GM21390 (cell line): ENCODE measurements at regions not wholly inside any gene's neighbourhood (a gene's known extent, or its start where the extent isn't known, plus 50 kb on each side); places are given as distances from the start of the nearest gene placed in this dataset.

Source experiments
- ATAC-seq: cut with Tn5 transposase; IDR thresholded peaks from one replicate; pipeline ENCODE4 v1.9.1; 2021; ENCODE audit not compliant: unreplicated experiment

DNA sequence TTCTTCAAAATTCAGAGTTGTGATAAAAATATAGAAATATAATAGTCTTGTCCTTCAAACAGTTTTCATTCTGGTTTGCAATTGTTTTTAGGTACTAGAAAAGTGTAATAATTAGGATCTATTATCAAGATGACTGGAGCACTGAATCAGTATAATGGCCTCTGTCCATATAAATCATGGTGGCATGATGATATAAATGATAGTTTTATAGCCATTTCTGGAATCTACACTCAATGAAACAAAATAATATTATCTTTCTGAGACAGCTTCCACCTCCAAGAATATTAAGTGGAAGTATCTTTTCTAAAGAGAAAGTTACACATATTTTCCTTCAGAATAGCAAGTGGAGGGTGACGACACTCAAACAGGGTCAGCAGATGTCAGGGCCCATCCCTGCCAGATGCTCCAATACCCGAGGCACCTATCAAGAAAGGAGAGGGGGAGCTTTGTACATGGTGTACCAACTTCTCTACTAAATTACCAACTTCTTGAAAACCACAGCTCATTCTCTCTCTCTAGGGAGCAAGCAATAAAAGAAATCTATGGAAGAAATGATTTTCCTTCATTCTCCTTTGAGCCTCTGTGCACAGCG is 882.7 kb upstream of the CHAC2 start:
- ATAC-seq = no peak

DNA sequence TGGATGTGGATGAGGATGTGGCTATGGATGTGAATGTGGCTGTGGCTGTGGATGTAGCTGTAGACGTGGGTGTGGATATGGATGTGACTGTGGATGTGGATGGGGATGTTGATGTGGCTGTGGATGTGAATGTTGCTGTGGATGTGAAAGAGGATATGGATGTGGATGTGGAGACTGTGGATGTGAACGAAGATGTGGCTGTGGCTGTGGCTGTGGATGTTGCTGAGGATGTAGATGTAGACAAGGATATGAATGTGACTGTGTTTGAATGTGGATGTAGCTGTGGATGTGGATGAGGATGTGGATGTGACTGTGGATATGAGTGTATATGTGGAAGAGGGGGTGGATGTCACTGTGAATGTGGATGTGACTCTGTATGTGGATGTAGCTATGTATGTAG is 884.6 kb upstream of the CHAC2 start:
- no peak for ATAC-seq

DNA sequence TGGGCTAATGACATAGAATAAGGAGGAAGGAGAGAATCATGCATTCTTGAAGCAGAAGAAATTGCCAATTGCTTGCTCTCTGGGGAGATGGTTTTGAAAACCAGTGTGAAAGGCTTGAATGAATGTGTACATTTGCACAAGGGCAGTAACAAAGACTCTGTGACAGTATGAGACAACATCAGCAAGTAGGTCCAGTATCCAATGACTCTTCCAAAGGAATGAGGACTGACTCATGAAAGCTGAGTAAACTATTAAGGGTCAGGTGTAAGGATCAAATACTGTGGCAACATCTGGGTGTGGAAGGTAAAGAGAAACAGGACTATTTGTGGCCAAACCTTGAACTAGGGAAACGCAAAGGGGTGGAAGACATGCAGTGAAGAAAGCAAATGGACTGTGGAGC is 886.0 kb upstream of the CHAC2 start:
- ATAC-seq = no peak

DNA sequence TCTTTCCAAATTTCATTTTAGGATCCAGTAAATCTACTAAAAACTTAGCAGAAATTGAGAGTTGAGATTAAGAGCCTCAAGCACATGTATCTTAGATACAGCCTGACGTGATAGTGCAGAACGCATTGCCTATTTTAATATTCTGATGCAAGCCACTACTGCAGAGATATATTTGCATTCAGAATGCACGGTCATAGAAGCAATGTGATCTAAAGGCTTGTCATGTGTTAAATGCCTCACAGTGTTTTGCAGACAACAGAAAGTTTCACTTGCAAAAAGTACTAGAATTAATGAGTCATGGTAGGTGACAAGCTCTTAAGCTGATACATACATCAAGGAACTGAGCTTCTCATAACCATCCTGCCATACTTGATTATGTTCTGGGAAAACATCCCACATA is 886.7 kb upstream of the CHAC2 start:
- no peak for ATAC-seq

DNA sequence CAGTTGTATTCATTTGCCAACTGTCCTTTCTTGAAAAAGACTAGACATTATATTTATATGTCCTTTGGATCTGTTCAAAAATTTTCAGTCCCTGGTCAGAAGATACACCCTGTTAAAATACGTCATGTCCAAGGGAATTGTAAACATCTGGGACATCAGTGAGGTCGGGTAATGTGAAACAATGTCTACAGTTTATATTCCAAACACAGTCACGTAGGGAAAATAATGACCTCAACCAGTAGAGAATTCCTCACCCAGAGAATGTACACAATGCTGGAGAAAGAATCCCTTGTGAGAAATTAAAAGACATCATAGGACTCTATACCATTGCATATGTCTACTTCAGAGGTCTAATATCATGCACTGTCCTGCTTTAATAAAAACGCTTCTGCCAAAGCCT is 888.0 kb upstream of the CHAC2 start:
- ATAC-seq = no peak

DNA sequence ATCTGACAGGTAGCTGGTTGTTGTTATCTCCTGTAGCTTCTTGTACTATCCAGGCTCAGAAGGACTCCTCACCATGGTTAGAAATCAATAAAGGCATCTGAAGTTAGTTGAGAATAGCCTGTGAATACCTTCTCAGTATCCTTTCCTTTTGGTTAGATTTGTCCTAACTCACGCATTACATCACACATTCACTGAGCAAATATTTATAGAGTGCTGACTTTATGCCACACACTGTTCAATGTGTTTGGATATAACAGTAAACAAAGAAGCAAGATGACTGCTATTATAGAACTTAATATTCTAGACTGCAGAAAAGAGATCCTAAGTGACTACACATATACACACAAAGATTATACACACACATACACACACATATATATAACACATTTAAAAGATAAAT is 889.9 kb upstream of the CHAC2 start:
- ATAC-seq = no peak

DNA sequence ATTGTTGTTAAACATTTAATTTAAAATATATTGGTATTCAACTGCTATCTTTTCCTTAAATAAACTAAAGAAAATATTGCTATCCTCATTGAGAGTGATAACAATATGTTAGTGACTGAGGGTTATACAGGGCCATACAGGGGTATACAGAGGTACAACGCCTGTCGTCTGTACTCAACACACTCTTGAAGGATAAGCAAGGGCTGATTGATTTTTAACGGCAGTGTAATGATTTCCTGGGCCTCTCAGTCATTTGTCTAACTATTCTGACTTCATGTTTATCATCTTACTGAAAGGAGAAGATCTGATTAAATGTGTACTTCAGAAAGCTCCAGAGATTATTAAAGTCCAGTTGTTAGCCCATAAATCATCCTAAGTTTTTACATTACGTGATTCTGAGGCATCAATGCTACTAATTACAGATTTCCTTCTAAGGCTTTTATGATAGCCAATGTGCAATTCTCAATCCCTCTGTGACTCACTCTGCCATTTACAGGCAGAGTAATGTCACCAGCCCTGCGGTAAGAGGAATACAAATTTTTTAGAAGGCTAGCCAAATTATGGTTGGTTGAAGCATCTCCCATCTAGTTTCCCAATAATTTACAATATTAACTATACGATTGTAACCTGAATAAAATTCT is 893.0 kb upstream of the CHAC2 start:
- no peak for ATAC-seq

DNA sequence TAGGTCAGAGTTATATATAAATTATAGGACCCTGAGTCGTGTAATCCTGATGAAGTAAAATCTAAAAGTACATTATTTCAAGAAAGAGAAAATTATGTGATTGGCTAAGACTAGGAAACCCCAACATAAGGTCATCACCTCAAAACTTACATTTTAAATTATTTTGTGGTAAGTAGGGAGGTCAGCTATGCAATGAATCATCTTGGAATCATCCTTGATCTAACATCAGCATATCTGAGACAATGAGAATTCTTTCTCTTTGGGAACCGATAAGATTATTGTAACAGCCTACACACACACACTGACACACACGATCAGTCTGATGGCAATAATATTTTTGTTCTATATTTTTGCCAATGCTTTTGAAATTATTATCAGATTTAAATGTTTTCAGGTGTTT is 904.8 kb upstream of the CHAC2 start:
- ATAC-seq = no peak

DNA sequence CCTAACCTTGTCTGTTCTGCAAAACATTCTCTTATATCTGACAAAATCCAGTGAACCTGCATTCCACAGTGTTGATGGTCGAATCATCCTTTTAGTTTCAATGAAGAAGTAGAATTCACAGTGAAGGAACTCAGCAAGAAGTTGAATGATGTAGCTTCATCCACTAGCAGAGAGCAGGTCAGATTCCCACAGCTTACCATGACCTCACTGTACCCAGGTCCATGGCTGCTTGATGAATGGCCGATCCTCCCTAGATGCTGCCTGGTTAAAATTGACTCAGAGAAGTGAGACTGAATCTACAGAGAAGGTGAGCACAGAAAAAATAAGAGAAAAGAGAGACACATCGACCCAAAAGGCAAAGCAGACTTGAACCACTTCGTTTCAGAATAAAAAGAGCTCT is 906.0 kb upstream of the CHAC2 start:
- ATAC-seq = no peak

DNA sequence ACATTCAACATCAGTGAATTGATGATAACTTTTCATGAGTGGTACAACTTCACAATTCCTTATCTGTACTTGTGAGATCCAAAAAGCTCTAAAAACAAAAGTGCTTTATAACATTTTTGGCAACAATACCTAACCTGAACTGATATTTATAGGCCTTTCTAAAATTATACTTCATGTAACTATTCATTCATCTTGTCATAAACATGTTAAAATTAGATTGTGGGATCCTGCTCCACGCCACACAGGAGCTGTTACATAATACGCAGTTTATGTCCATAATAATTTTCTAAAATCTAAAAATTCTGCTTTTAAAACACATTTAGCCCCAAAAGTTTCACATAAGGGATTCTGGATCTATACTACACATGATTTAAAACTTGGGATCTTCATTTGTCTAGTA is 908.5 kb upstream of the CHAC2 start:
- no peak for ATAC-seq

DNA sequence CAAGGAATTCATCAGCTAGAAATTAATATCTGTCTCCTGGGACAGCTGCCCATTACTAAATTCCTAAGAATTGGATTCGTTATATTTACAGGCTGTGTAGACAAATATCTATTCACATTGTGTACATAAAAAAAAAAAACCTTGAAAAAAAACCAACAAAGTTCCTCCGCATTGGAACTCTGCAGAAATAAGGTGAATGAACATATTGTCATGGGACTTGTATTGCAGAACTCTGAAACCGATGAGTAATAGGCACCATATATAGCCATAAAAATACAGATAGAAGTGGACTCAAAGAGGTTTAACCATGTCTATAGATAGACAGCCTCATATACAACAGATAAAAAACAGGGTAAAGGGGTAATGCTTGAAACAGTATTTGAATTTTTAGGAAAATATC is 909.9 kb upstream of the CHAC2 start:
- ATAC-seq = no peak

DNA sequence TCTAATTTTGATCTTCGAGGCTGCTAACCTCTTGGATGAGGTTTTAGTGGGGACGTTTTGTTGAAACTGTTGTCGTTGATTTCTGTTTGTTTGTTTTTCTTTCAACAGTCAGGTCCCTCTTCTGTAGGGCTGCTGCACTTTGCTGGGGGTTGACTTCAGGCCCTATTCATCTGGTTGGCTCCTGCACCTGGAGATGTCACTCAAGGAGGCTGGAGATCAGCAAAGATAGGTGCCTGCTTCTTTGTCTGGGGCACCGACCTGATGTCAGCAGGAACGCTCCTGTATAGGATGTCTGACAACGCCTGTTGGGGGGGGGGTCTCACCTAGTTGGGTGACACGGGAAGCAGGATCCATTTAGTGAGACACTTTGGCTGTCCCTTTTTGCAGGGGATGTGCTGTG is 915.6 kb upstream of the CHAC2 start:
- ATAC-seq = no peak

DNA sequence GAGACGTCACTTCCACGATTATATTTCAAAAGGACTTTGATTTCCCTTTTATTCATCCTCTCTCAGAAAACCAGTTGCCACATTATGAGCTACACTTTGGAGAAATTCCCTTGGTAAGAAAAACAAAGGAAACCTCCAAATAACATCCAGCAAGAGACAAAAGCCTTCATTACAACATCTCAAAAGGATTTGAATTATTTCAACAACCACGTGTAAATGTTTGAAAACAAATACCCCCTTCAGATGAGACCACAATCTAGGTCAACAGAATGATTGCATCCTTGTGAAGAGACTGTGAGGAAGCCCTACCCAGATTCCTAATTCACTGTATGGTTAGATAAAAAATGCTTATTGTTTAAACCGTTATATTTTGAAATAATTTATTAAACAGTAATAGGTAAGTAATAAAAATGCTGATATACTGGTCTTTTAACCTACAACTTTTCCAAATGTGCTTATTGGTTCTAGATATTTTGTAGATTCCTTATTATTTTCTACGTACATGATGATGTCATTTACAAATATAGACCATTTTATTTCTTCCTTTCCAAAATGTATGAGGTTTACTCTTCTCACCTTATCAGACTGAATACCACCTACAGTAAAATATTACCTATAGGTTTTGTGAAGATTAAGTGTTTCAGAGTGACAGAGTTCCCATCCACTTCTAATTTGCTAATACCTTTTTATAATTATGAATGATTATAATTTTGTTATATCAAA is 922.7 kb upstream of the CHAC2 start:
- ATAC-seq = no peak

DNA sequence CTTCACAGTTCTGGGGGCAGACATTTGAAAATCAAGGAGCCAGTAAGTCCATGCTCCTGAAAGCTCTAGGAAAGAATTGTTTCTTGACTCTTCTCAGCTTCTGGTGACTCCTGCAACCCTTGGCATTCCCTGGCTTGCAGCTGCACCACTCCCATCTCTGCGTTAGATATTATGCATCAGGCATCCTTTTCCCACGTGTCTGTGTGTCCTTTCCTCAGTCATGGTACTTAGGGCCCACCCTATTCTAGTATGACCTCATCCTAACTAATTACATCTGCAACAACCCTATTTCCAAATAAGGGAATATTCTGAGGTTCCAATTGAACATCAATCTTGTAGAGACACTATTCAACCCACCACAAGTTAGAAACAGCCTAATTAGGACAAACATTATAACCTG is 931.7 kb upstream of the CHAC2 start:
- no peak for ATAC-seq

DNA sequence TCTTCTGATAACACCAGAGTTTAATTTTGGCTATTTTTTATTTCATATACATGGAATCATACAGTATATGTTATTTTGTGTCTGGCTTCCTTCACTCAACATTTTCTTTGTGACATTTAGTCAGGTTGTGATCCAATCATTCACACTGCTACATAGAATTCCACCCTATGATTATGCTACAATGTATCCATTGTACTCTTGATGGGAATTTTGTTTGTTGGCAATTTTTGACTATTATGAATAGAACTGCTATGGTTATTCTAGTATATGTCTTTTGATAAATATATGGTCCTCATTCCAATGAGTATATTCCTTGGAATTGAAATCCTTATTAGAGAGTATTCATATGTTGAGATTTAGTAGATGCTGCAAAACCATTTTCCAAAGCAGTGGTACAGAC is 936.4 kb upstream of the CHAC2 start:
- no peak for ATAC-seq

DNA sequence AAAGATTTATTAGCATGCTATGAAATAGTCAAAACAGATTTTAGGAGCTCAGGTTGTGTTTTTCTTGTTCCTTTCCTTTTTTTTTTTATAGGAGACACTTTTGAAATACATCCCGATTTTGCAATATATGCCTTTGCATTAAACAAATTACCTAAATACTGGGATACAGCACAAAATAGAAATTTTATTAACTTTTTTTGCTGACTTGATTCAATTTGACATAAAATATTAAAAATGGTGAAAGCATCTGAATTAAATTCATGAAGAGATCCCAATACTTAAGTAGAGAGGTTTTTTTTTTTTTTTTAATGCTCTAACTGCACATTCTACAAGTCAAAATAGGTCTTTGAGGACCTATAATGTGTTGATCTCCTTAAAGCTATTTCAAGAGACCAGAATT is 939.5 kb upstream of the CHAC2 start:
- ATAC-seq = no peak

DNA sequence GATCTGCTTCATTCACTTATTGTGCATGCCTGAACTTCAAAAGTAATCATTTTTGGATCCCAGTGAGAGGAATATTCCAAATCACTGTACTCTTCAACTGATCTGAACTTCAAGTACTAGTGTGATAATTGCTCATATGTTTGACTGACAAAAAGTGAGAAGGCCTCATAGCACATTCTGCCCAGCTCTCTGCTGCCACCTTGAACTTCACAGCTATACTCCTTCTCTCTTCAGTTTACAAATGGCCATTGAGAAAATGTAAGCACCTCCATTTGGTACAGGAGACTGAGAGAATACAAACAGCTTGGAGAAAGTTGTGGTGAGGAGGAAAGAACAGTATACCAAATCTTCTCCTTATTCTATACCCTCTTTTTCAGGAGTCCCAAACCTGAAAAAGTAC is 946.0 kb upstream of the CHAC2 start:
- ATAC-seq = no peak

DNA sequence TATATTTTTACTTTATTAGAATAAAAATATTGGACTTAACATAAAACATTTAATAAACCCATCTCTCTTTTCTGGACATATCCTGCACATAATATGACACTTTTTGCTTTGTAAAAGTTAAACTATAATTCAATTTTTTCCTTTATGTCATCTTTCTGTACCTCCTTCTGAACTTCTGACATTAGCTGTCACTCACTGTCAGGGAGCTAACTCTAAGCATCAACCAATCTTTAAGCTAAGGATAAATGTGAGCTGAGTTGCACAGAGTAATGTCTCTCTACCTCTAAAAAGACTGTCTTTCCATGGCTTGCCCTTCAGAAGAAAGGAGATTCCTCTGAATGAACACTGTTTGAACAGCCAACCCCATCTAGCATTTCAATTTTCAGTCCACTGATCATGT is 948.6 kb upstream of the CHAC2 start:
- no peak for ATAC-seq

DNA sequence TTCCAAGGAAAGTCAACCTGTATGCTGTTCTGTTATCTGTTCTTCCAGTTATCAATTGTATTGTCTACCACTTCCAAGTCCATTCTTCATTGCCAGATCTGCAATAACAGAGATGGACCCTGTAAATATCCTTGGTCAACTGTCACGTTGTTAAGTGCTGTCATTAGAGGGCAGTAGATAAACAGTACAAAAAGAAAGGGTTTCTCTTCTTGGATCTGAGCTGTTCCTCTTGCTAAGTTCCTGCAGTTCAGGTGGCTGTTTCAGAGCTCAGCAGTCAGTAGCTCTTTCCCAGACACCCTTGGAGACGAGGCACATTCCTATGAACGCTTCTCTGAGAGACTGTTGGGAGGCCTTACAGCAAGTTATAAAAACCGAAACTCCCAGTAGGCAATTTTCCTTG is 957.1 kb upstream of the CHAC2 start:
- ATAC-seq = no peak

DNA sequence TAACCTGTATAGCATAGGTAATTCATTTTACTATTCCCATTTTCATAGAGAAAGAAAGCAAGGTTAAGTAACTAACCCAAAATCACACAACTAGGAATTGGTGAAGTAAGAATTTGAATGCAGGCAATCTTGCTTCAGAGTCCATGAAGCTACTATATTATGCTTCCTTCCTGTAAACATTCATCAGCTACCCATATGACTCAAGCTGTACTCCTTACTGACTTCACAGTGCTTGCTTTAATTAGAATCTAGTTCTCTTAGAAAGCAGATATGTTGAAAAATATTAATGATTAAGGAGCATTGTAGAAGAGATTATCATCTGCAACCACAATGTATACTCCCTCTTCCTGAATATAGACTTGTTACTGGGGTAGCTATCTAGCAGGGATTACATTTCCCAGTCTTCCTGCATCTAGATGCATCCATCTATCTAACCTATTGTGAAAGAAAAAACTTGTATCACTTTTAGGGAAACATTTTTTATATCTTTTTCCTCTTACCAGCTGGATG is 961.6 kb upstream of the CHAC2 start:
- no peak for ATAC-seq

DNA sequence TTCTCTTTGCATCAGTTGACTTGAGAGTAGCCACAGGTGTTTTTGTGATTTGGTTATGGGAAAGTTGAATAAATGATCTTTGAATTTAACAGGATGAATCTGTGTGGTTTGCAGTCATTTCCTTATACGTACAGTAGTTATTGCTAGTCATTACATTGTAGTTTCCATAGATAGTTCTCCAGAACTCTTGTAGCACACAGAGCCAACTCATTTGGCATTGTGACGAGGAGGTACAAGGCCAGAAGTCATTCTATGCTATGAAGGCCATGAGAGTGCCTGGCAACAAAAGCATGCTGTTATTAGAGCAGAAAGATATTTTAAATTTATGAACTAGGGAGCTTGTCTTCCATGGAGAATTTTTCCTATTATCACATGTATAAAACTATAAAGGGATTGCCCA is 973.0 kb upstream of the CHAC2 start:
- ATAC-seq = no peak

DNA sequence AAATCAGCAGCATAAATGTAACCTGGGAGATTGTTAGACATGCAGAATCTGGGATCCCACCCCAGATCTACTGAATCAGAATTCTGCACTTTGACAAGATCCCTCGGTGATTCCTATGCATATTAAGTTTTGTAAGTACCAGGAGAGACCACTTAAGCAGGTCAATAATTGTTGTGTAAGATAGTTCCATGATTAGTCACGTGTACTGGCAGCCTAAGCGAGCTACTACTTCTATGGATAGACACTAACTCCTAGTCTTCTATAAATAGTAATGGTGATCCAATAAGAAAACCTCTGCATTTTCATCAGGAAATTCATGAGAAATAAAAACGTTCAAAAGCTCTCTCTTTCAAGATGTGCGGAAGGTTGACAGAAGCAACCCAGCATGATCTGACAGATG is 988.2 kb upstream of the CHAC2 start:
- no peak for ATAC-seq

DNA sequence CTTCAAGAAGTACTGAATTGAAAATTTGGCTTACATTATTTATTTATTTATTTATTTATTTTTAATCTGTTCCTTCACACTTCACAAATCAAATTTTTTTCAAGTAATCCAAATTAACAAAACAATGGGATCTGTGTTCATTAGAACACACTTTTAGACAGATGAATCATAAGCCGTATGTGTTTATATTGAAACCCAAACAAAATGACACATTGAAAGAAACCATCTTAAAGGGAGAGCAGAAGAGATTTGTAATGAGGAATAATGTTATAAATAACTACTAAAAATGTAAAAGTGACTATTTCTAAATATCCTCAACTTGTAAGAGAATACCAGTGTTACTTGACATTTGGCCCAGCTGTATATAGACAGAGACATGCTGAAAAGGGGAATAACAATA is 991.0 kb upstream of the CHAC2 start:
- ATAC-seq = no peak
